Endothelial cell of umbilical vein (primary cell): ENCODE measurements at regions not wholly inside any gene's neighbourhood (a gene's known extent, or its start where the extent isn't known, plus 50 kb on each side); places are given as distances from the start of the nearest gene placed in this dataset.

Experiments
- CTCF ChIP-seq, 2 donors: IDR thresholded peaks; 1 replicate in 1 of 2; 2 replicates in 1 of 2; pipeline ENCODE4 v1.5.1; 2011; ENCODE audit warnings: low read length in 2 of 2, mild to moderate bottlenecking in 2 of 2, moderate library complexity in 2 of 2, control low read depth in 1 of 2, inconsistent platforms in 1 of 2, low read depth in 1 of 2; ENCODE audit not compliant: insufficient read depth in 1 of 2; ENCODE audit errors: extremely low read depth in 1 of 2
- EZH2 ChIP-seq: IDR thresholded peaks from 2 replicates; pipeline ENCODE4 v1.6.1; 2012; ENCODE audit warnings: borderline replicate concordance, low read depth, mild to moderate bottlenecking, moderate library complexity, low read length, inconsistent platforms; ENCODE audit not compliant: severe bottlenecking
- FOS ChIP-seq: IDR thresholded peaks from 2 replicates; pipeline ENCODE4 v1.6.1; 2011; ENCODE audit warnings: mild to moderate bottlenecking, low read length, moderate library complexity, borderline replicate concordance; ENCODE audit not compliant: insufficient read depth
- JUN ChIP-seq: IDR thresholded peaks from 2 replicates; pipeline ENCODE4 v1.6.1; 2011; ENCODE audit warnings: borderline replicate concordance, low read depth; ENCODE audit not compliant: insufficient read length, insufficient read depth
- MAX ChIP-seq: IDR thresholded peaks from 2 replicates; pipeline ENCODE4 v1.6.1; 2011; ENCODE audit not compliant: insufficient read depth, insufficient read length
- MYC ChIP-seq: IDR thresholded peaks from one replicate; pipeline ENCODE4 v1.6.1; 2011; ENCODE audit warnings: mild to moderate bottlenecking, low read depth, low read length
- POLR2A ChIP-seq: IDR thresholded peaks from 2 replicates; pipeline ENCODE4 v1.6.1; 2012; ENCODE audit warnings: low read depth, mild to moderate bottlenecking, control low read depth, low read length
- POLR2AphosphoS5 ChIP-seq: IDR thresholded peaks from 2 replicates; pipeline ENCODE4 v1.6.1; 2012; ENCODE audit warnings: low read depth, mild to moderate bottlenecking, control low read depth, low read length, moderate library complexity; ENCODE audit not compliant: insufficient read depth

GRCh38 chr22:46100401-46101105 is 49.8 kb upstream of the PPARA start:
- TF ChIP-seq CTCF (IDR thresholded peaks at IDR 0.05; ENCODE audit: extremely low read depth in 1 of 2, insufficient read depth in 1 of 2, low read depth in 1 of 2, low read length in 2 of 2) (no peak), EZH2 (no peak), POLR2AphosphoS5 (no peak), POLR2A (no peak), FOS (no peak), MAX (no peak), MYC (no peak), JUN (no peak)
